HL-60 (cell line): ENCODE measurements at regions not wholly inside any gene's neighbourhood (a gene's known extent, or its start where the extent isn't known, plus 50 kb on each side); places are given as distances from the start of the nearest gene placed in this dataset.
"Not testable (repeated sequence)": the region's sequence is repeated elsewhere in the genome, so short reads cannot be mapped to it uniquely, and the experiment has no call there.

Source experiments
- DNase-seq, 2 experiments: peaks; one replicate each; pipeline ENCODE4 v3.0.0-alpha.2; 2010 to 2020; ENCODE audit warnings: low read depth in 1 of 2, low spot score in 1 of 2
- H3K27ac ChIP-seq: fragments of 250-450 bp; sonication (Bioruptor Pico); replicated peaks from 2 replicates; pipeline ENCODE4 v1.5.1; 2020; ENCODE audit warnings: mild to moderate bottlenecking, moderate library complexity
- H3K27me3 ChIP-seq: fragments of 250-450 bp; sonication (Bioruptor Pico); 2 replicates; pipeline ENCODE4 v1.5.1; 2021; ENCODE audit warnings: mild to moderate bottlenecking, moderate library complexity; ENCODE audit not compliant: insufficient read depth, poor library complexity, severe bottlenecking
- H3K4me3 ChIP-seq: replicated peaks from 2 replicates; pipeline ENCODE4 v1.5.1; 2011; ENCODE audit warnings: mild to moderate bottlenecking, control low read depth, low read length; ENCODE audit not compliant: insufficient read depth
- CTCF ChIP-seq: IDR thresholded peaks from one replicate; pipeline ENCODE4 v1.5.1; 2011; ENCODE audit warnings: low read length, control low read depth, inconsistent platforms; ENCODE audit not compliant: insufficient read depth
- GABPA ChIP-seq: IDR thresholded peaks from 2 replicates; pipeline ENCODE4 v1.6.1; 2012; ENCODE audit warnings: low read depth
- POLR2AphosphoS5 ChIP-seq: IDR thresholded peaks from 2 replicates; pipeline ENCODE4 v1.6.1; 2012; ENCODE audit warnings: low read depth
- REST ChIP-seq: IDR thresholded peaks from 2 replicates; pipeline ENCODE4 v1.6.1; 2012; ENCODE audit warnings: low read depth; ENCODE audit not compliant: insufficient replicate concordance
- SPI1 ChIP-seq: IDR thresholded peaks from 2 replicates; pipeline ENCODE4 v1.6.1; 2012; ENCODE audit warnings: low read depth, mild to moderate bottlenecking, borderline replicate concordance

GRCh38 chr20:25987073-25987927, 290.6 kb upstream of the ZNF337 start:
- DNase-seq = peak in 1 of 2 experiments; percentile 13
- no peak overlapping the region for H3K27ac ChIP-seq
- peak overlapping the region; percentile 18 for H3K4me3 ChIP-seq
- no peaks in the 10 kb centered on the region for H3K27me3 ChIP-seq
- TF ChIP-seq GABPA = no peak
- no peak for TF ChIP-seq CTCF
- TF ChIP-seq POLR2AphosphoS5 = no peak
- no peak for TF ChIP-seq REST
- TF ChIP-seq SPI1 = no peak

- no peaks in the 10 kb centered on the region for H3K27me3 ChIP-seq
- DNase-seq = no peak
- TF ChIP-seq REST = no peak
- no peak for TF ChIP-seq SPI1
- TF ChIP-seq GABPA = no peak
- TF ChIP-seq CTCF = no peak
- no peak for TF ChIP-seq POLR2AphosphoS5
- no peak overlapping the region for H3K27ac ChIP-seq
- no peak overlapping the region for H3K4me3 ChIP-seq
Observed at GRCh38 chr20:25985597-25985996, 288.9 kb upstream of the ZNF337 start.

- no peak for TF ChIP-seq GABPA
- TF ChIP-seq POLR2AphosphoS5 = no peak
- no peak for TF ChIP-seq REST
- no peak for TF ChIP-seq SPI1
- TF ChIP-seq CTCF = no peak
- no peak overlapping the region for H3K4me3 ChIP-seq
- no peak overlapping the region for H3K27ac ChIP-seq
- no peaks in the 10 kb centered on the region for H3K27me3 ChIP-seq
- DNase-seq = no peak
Observed at GRCh38 chr20:25984933-25985332, 288.3 kb upstream of the ZNF337 start.

- not testable (repeated sequence) for DNase-seq, H3K27ac ChIP-seq, H3K4me3 ChIP-seq, H3K27me3 ChIP-seq
Observed at GRCh38 chr20:25982701-25983100, 286.0 kb upstream of the ZNF337 start.

GRCh38 chr20:25978450-25979190, 282.0 kb upstream of the ZNF337 start:
- H3K4me3 ChIP-seq, H3K27me3 ChIP-seq, H3K27ac ChIP-seq, DNase-seq: not testable (repeated sequence)
